NCI-H2196 (cell line): ENCODE measurements at regions not wholly inside any gene's neighbourhood (a gene's known extent, or its start where the extent isn't known, plus 50 kb on each side); places are given as distances from the start of the nearest gene placed in this dataset.
"Not testable (repeated sequence)": the region's sequence is repeated elsewhere in the genome, so short reads cannot be mapped to it uniquely, and the experiment has no call there.

Source experiments
- DNase-seq: peaks from one replicate; lab custom pipeline; 2025; ENCODE audit not compliant: unreplicated experiment; lab: John Stamatoyannopoulos, UW

DNA sequence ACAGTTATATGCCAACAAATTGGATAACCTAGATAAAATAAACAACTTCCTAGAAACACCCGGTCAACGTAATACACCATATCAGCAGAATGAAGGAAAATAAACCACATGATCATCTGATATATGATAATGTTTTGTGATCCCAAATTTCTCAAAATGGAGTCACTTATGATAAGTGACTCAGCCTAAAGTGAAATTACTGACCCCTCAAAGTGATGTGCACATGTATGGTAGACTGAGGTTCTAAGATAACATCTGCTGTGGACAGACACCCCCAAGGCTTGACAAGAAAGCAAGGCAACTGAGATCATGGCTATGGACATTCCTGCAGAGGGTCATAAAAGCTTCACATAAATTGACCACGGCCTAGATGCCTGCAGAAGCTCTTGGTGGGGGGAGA lies 105.1 kb upstream of the DCN start:
- DNase-seq: no peak

DNA sequence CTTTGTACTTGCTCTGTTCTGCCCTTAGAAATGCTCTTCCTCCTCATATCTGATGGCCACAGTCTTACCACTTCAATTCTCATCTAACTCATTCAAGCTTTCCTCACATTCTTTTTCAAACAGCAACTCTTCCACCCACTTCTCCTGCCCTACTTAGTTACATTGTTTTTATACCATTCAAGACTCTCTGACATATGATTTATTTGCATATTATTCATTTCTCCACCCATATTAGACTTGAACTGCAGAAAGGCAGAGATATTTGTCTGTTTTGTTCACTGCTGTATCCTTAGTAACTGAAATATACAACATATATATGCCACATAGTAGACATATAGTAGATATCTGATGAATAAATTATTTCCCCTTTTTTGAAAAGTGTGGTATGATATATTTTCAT lies 95.5 kb upstream of the DCN start:
- no peak for DNase-seq

DNA sequence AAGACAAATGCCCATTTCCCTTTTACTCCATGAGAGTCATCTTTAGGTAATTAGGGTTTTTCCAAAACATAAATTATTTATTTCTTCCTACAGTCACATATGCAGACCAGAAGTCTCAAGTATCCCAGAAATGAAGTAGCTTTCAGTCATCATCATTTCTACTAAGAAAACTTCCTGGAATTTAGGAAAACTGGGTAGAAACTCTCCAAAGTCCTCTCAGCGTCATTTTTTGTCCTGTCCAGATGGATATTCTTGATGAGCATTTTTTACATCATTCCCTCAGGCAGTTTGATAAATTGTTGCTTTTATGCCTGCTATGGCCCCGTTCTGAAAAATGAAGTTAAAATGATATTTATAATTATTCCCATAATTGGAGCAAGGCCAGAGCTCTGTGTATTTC lies 93.9 kb upstream of the DCN start:
- DNase-seq: no peak

DNA sequence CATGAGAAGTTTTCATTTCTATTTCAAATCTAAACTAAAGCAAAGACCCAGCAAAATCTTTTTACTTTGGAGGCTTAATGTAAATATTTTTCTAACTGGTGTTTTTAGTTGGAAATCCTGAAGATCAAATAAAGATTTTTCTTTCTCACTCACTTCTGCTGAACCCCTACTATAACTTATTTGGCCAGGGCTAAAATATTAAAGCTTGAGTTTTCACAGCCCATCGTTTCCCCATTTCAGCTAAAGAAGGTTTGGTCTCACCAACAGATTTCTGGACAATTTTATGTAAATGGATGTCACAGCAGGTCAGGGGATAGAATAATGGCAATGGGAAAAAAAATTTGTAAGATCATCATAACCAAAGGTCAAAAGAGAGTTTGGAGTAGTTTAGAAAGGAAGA lies 92.7 kb upstream of the DCN start:
- DNase-seq: no peak

DNA sequence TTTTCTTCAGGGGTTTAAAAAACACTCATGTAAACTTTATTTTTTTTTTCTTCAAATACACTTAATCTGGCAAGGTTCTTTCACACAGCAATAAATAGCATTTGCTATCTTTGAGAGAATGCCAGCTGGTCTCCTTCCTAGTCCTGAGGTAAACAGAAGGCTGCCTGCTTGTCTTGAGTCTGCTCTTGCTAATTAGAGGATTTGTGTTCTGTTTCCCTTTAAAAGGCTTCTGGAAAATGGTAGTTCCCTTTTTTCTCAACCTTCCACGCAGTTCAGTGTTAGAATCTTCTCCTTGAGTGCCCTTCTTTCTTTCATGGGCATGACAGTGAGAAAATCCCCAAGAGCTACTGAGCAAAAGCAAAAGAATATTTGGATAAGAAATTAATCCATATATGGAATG lies 92.3 kb upstream of the DCN start:
- DNase-seq: no peak

DNA sequence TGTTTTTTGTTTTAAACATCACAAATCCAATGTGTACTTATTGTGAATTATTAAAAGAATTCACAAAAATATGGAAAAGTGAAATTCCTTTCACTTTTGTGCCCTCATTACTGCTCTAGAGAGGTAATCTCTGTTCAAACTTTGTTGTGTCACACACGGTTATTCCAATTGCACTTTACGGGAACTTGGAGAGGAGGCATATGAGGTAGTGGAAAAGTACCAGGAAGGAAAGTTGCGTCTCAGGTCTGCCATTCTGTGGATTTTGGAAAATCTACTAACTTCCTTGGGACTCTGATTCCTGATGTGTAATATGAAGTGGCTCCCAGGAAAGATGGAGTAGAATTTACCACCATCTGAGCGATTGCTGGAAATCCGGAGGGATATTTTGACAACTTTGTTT lies 90.9 kb upstream of the DCN start:
- no peak for DNase-seq

DNA sequence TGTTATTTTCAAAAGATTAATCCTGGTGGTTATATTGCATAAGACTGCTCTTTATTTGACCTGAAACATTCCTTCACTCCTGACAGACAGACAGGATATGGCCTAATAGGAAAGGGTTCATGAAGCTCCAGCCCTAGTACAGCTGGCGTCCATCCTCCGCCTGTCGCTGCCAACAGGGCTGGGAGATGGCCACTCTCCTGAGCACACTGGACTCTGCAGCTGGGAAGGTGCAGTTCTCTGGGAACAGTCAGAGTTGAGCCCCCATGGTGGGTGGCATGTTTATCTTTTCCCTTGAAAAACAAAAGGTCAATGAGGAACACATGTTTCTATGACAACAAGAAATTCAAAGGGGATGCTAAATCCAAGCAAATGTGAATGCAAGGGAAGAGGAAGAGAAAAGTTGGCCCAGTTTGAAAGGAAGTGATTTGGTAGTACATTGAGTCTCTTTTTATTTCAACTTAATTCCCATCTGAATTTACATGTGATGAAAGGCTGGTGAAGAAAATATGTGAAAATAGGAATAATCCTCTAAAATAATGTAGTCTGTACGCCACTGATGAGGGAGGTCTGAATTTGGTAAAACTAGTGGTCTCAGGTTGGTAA lies 89.9 kb upstream of the DCN start:
- no peak for DNase-seq

DNA sequence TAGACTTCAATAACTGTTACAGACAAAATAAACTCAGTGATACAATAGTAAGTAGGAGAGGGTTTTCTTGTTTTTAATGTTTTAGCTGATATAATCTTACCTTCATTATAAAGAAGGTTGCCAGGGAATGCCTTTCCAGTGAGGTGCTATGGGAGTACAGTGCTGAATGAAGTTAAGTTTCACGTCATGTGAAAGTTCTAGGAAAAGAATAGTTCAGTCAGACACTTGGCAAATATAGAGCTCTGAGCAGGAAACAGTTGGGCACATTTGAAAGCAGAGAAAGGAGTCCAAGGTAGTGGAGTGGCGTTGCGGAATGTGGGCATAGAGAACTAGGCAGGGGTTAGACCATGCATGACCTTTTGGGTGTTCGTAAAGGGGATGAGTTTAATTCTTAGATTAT lies 88.6 kb upstream of the DCN start:
- no peak for DNase-seq

DNA sequence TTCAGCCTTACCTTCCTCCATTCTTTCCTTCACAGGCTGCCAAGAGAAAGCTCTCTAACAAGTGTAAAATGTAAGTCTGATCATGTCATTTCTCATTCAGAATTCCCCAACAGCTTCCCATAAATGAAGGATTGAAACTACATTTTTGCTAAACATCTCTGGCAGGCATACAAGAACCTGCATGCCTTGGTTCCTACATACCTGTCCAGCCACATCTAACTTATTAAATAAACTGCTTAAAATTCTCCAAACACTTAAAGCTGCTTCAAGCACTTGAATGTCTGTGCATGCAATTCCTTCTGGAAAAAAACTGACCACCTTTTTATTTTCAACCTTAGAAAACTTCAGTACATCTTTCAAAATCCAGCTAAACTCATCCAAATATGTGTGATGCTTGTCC lies 84.4 kb upstream of the DCN start:
- DNase-seq: no peak

DNA sequence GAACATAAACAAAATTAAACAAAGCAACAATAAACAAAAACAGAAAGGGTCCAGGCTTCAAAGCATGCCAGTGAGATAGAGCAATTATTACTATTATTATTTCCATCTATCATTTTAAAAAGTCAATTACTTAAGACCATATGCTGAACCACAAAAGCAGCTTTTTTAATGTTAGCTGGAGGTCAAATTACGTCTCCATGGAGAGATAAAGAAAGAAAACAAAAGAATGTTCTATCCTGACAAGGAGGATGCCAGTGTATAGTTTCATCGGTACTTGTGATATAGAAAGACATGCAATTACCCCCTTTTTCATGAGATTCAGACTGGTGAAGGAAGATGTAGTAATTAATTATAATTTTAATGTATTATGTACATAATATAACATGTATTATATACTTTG lies 81.6 kb upstream of the DCN start:
- no peak for DNase-seq

DNA sequence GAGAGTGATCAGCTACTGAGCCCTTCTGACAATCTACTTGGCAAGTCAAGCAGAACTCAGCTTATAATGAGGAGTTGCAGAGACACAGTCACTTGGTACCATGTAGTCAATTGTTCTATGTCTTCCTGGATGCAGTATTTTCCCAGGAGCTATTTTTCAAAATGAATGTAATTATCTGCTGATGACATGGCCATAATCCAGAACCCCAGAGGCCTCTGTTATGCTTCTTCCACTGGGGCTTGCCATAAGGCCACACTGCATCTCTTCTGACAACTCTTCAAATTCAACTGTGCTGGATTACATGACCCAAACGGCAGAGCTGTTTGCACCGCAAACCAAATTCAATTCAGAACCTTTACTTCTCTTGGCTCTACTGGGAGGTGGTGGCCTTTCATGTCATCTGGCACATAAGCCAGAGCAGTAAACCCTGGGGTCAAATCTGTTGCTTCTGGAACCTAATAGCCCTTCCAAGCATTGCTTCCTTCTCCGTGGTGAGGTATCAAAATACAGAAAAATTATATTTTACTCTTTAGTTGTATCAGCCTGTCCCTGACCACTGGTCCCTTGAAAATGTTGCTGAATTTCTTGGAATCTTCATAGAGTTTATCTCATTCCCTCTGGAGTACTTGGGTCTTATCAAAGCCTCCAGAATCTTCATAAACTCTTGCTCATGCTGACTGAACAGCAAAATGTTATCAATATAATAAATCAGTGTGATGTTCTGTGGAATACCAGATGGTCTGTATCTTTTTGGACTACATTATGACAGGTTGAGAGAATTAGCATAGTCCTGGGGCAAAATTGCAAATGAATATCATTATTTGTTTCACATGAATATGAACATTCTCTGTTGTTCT lies 79.4 kb upstream of the DCN start:
- no peak for DNase-seq

DNA sequence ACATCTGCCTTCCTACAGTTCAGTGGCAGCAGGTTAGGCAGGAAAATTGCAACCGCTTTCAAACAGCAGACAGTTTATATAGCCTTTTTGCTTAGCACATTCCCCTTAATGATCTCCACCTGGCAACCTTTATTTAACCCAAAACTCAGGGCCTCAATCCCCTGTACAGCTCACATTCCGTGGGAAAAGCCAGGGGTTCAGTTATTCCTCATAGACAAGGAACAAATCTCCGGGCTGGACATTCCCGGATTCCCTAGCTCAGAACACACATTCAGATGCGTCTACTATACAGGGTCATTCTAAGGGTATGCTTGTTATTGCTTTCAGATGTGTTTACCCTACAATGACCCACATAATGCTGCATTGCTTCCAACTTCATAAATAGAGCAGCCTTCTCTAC lies 73.8 kb upstream of the DCN start:
- no peak for DNase-seq

DNA sequence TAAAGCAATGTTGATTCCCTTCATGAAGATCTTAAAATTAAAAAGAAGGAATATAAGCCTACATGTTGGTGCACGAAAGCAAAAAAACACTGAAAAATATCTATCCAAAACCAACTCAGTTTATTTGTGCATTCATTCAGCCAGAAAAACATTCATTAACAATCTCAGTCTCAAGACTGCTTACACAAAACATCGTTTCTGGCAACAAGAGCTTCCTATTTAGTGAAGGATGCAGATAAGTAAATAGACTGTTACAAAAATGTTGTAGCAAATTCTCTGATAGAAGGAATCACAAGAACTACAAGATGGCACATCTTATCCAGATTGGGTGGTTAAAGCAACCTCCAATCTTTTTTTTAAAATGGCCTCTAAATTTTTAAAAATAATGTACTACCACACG lies 69.7 kb upstream of the DCN start:
- DNase-seq: no peak

DNA sequence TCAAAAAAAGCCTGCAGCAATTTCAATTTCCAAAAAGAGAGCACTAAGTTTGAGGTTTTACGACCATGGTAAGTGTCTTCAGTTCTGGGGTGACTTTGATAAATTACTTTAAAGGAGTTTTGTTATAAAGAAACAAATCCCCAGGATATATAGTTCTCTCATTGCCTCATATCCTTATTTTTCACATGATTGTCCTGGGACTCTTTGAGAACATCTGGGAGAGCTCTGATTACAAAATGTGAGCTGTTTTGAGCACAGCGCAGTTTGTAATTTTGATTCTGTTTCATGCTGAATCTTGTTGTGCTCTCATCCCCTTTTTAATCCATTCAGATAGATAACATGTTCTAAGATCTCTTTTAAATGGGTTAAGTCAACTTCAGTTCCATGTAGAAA lies 67.7 kb upstream of the DCN start:
- DNase-seq: no peak

DNA sequence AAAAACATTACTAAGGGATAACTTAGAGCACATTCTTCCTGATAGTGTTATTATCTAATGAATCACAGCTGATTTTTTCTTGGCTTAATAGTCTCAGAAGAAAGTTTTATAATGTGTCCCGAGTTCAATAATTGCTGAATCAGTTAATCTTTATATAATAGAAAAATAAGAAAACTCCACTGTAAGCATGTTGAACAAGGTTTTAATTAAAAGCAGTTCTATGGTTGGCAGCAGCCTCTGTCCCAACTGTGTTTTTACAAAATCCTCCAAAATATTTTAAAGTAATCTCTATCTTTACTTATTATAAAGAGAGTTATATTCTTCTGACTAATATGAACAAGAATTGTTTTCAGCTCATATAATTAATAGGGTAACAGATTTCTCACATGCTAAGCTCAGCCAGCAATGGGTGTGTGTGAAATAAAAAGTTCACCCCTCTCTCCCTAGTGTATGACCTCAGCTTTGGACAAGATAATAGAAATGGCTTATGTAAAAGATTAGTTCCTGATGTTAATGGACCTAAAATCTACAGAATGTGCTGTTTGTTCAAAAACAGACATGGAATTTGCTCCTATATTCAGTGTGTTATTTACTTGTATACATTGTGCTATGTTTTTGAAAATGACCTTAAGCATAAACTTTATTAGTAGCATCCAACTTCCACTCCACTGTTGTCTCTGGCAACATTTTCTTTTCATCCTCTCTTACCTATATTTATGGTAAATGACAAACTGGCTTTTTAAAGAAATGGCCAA lies 67.1 kb upstream of the DCN start:
- no peak for DNase-seq

DNA sequence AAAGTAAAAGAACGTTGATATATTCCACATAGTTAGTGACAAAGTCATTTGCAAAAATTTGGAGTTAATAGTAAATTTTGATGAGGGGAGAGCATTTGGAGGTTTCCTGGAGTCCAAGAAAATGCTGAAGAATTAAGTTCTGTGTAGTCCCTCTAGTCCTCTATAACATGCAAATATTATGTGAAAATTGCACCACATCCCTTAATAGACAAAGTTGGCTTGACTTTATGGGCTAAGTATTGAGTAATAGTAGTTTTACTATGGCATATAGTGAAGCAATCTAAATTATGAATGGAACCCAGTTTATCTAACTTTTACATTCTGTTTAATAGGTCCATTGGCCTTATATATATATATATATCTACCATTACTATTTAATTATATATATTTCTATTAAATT lies 66.4 kb upstream of the DCN start:
- no peak for DNase-seq

DNA sequence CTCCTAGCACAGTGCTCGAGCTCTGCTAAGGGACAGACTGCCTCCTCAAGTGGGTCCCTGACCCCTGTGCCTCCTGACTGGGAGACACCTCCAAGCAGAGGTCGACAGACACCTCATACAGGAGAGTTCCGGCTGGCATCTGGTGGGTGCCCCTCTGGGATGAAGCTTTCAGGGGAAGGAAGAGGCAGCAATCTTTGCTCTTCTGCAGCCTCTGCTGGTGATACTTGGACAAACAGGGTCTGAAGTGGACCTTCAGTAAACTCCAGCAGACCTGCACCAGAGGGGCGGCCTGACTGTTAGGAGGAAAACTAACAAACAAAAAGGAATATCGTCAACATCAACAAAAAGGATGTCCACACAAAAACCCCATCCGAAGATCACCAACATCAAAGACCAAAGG lies 60.6 kb upstream of the DCN start:
- DNase-seq: not testable (repeated sequence)

DNA sequence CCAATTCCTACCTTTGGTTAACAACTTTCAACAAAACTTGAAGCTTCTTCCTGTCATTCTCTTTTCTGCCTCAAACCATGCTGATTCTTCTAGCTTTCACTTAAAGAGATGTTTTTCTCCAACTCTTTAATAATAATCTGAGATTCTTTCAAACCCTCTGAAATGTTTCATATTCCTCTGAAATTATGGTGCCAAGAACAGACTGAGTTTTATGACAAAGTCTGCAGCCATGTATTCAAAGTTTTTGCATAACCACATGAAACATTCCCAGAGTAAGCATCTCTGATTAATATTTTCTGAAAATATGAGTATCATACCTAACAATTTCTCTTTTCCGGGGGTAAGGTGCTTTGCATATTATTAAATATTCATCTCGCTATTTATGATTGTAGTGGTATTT lies 59.1 kb upstream of the DCN start:
- no peak for DNase-seq

DNA sequence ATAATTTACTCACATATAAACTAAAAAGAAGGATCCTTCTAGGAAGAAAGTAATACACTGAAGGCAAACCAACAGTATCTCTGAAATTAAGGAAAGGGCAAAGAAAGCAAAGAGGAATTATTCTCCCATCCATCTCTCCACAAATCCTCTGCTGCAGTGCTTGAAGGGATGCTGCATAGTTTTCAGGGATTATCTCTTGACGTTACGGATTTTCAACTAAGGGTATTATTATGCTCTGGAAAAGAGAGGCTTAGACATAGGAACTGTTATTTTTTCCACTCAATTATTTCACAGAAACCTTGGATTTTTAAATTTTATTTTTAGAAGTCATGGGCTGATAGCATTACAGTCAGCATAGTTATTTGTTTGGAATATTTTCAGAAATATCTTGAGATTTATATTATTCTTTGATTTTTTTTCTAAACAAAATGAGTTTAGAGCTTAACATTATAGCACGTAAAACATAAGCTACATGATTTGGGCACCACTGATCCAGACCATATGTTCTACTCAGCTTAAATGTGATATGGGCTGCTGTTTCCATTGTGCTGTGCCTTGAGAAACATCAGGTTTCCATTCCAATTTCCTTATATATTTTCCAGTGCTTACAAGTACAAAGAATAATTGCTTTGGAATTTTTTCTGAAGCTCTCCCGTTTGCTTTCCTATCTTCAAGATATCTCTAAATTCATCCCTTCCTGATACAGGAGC lies 57.9 kb upstream of the DCN start:
- DNase-seq: no peak

DNA sequence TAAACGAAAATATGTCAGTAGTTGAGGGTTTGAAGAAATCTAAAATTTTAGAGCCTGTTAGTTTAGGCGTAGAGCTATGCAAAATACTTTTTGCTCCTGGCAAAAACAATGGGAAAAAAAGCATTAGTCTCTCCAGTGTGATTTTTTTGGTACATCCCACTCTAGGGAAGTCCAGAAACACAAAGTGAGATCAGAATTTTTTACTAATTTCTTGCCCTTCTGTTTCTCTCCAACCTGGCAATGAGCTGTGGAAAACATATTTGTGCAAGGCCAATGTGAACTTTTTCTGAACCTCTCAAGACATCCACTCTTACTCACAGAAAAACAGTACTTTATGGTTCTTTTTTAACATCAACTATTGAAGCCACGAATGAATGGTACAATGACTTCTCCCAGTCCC lies 56.9 kb upstream of the DCN start:
- no peak for DNase-seq
